ENCODE measurements at regions not wholly inside any gene's neighbourhood (a gene's known extent, or its start where the extent isn't known, plus 50 kb on each side); places are given as distances from the start of the nearest gene placed in this dataset.

DNA sequence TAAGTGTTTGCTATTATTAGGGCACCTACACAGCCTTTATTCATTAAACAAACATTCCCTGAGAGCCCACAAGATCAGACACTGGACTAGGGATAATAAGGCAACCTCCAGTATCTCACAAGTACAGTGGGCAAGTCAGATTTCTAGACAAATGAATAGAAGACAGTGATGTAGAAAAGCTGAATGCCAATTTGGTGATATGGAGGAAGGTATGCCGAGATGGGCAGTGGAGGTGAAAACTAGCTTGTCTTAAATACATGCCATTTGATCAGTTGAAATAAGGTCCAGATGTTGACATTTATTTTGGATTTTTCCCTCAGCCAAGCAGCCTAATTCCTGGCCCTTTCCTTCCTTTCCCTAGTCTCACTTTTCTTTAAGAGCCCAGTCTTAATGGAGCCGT lies 130.3 kb downstream of the RXFP2 start:
- TF ChIP-seq, protein P1, sequence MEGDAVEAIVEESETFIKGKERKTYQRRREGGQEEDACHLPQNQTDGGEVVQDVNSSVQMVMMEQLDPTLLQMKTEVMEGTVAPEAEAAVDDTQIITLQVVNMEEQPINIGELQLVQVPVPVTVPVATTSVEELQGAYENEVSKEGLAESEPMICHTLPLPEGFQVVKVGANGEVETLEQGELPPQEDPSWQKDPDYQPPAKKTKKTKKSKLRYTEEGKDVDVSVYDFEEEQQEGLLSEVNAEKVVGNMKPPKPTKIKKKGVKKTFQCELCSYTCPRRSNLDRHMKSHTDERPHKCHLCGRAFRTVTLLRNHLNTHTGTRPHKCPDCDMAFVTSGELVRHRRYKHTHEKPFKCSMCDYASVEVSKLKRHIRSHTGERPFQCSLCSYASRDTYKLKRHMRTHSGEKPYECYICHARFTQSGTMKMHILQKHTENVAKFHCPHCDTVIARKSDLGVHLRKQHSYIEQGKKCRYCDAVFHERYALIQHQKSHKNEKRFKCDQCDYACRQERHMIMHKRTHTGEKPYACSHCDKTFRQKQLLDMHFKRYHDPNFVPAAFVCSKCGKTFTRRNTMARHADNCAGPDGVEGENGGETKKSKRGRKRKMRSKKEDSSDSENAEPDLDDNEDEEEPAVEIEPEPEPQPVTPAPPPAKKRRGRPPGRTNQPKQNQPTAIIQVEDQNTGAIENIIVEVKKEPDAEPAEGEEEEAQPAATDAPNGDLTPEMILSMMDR (IDR thresholded peaks at IDR 0.05; ENCODE audit: low read depth, low read length, missing control alignments) = no peak
- H3K4me3 ChIP-seq (ENCODE audit: low read depth, low read length) = no peak overlapping the region
- DNase-seq (ENCODE audit: low read depth) = no peak

DNA sequence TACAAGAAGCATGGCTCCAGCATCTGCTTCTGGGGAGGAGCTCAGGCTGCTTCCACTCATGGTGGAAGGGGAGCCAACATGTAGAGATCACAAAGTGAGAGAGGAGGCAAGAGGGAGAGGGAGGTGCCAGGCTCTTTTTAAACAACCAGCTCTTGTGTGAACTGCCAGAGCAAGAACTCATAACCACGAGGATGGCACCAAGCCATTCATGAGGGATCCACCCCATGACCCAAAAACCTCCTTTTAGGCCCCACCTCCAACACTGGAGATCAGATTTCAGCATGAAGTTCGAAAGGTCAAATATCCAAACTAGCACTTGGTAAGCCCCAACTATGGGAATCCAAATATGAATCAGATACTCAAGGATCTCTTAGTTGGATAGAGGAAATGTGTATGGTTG lies 131.2 kb downstream of the RXFP2 start:
- no peak for DNase-seq (ENCODE audit: low read depth)
- TF ChIP-seq, protein P1 (IDR thresholded peaks at IDR 0.05; ENCODE audit: low read depth, low read length, missing control alignments) = no peak
- H3K4me3 ChIP-seq (ENCODE audit: low read depth, low read length) = no peak overlapping the region

DNA sequence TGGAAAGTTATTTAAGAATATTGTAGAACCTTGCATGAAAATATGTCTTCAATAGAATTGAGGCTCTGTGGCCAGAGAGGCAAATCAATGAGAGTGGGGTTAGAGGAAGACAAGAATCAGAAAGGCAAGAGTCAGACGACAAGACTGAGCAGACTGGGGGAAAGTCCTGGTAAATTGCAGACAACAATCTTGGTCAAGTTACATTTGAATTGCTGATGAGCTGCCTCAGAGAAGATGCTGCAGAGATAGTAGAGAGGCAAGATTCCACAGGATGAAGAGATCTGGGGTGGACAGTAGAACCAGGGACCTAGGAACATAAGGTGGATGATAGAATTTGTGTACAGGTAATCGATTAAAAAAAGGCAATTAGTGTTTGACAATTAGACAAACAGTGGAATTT lies 133.8 kb downstream of the RXFP2 start:
- TF ChIP-seq, protein P1 (IDR thresholded peaks at IDR 0.05; ENCODE audit: low read depth, low read length, missing control alignments) = no peak
- no peak for DNase-seq (ENCODE audit: low read depth)
- H3K4me3 ChIP-seq (ENCODE audit: low read depth, low read length) = no peak overlapping the region

DNA sequence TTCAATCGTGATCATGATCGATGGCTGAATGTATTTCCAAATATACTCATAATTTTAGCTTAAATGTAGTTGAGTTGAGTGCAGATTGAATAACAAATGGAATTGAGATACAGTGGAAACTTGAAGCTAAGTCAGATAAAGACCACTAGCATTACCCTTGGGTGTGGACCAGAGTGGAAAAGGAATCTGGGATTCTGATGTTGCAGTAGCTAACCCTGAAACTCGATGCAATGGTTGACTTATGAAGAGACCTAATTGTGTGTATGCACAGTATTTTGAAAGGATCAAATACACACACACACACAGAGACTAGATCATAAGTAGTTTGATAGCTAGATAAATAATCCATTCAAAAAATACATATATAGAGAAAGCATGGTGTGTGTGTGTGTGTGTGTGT lies 135.8 kb downstream of the RXFP2 start:
- DNase-seq (ENCODE audit: low read depth) = no peak
- no peak overlapping the region for H3K4me3 ChIP-seq (ENCODE audit: low read depth, low read length)
- TF ChIP-seq, protein P1 (IDR thresholded peaks at IDR 0.05; ENCODE audit: low read depth, low read length, missing control alignments) = no peak

DNA sequence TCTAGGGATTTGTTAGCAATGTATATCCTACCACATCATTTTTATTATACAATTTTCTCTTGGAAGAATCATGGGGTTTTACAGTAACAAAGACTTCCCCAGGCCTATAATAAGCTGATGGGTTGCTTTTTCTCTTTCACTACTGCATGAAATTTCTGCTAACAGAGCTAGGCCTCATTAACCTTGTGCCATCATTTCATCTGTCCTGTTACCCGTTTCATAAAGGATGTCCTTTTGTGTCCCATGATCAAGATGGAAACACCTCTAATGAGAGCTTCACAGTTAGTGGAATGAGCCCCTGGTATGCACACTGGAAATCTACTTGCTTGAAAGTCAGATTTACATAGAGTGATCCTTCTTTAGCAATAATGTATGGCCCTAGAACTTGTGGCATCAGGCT lies 138.7 kb downstream of the RXFP2 start:
- TF ChIP-seq, protein P1 (IDR thresholded peaks at IDR 0.05; ENCODE audit: low read depth, low read length, missing control alignments) = no peak
- H3K4me3 ChIP-seq (ENCODE audit: low read depth, low read length) = no peak overlapping the region
- DNase-seq (ENCODE audit: low read depth) = no peak

DNA sequence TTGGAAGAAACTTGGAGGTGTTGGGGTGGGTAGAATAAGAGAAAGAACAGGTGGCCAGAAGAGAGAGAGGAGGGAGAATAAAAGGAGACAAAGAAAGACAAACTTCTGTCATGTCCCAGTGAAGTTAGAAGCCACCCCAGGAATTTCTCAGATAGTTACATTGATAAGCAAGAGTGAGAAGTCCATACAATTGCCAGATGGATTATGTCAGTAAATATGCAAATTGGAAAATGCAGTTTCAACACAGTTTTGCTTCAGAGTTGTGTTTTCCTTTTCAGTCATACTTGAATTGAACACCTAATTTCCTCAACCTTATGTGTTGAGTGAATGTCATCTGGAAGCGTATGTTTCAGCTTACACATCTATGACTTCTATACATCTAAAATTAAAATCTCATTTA lies 139.2 kb downstream of the RXFP2 start:
- no peak for DNase-seq (ENCODE audit: low read depth)
- no peak overlapping the region for H3K4me3 ChIP-seq (ENCODE audit: low read depth, low read length)
- TF ChIP-seq, protein P1 (IDR thresholded peaks at IDR 0.05; ENCODE audit: low read depth, low read length, missing control alignments) = no peak

DNA sequence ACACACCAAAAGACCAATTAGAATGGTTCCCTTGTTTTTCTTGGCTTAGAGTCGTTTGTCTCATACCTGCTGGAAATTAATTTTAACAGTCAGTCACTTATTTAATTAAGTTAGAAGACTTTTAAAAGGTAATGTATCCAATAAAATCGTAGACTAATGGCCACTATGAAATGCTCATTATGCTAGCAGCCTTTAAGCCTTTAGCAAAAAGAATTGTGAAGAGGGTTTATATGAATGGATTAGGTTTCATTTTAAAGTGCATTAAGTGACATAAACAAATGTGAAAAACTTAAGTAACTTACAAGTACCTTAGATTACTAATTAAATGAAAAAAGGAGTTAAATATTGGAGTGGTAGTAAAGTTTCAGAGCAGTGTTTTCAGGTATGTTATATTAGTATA lies 139.6 kb downstream of the RXFP2 start:
- DNase-seq (ENCODE audit: low read depth) = no peak

More for the DNA sequence above, 139.6 kb downstream of the RXFP2 start:
- no peak overlapping the region for H3K4me3 ChIP-seq (ENCODE audit: low read depth, low read length)
- TF ChIP-seq, protein P1 (IDR thresholded peaks at IDR 0.05; ENCODE audit: low read depth, low read length, missing control alignments) = no peak
